IMR-90 (cell line): ENCODE measurements at regions not wholly inside any gene's neighbourhood (a gene's known extent, or its start where the extent isn't known, plus 50 kb on each side); places are given as distances from the start of the nearest gene placed in this dataset.

Source experiments
- ATAC-seq: fragments of 200-7000 bp; cut with Tn5 transposase; 2 replicates; pipeline ENCODE4 v1.9.1; 2020; ENCODE audit warnings: low read depth, mild to moderate bottlenecking, moderate library complexity
- BruUV-seq: library from RNA; stranded (reverse); fragments of 400-500 nt; replicated peaks from 2 replicates; lab custom pipeline; 2021; lab: Mats Ljungman, UMichigan
- CTCF ChIA-PET: fragments of 300-600 bp; formaldehyde crosslinking; extraction: SDS; loops from one replicate; lab custom pipeline; 2021; ENCODE audit warnings: antibody characterized with exemption; lab: Yijun Ruan, JAX
- POLR2A ChIA-PET: fragments of 300-600 bp; sonication (Branson Sonifier 250); formaldehyde crosslinking; loops from one replicate; lab custom pipeline; 2022; ENCODE audit warnings: antibody characterized with exemption; ENCODE audit not compliant: unreplicated experiment; lab: Charles Lee
- DNase-seq: peaks from one replicate; pipeline ENCODE4 v3.0.0; 2013
- H2AFZ ChIP-seq: replicated peaks from 2 replicates; pipeline ENCODE3; 2013; ENCODE audit warnings: low read length, mild to moderate bottlenecking; ENCODE audit not compliant: poor library complexity
- H2AK5ac ChIP-seq: 2 replicates; pipeline ENCODE4 v1.6.1; 2013; ENCODE audit warnings: low read depth, low read length, inconsistent platforms
- H2AK9ac ChIP-seq: replicated peaks from 2 replicates; pipeline ENCODE3; 2013; ENCODE audit warnings: mild to moderate bottlenecking, low read depth, low read length, moderate library complexity; ENCODE audit not compliant: poor library complexity
- H2BK120ac ChIP-seq: 2 replicates; pipeline ENCODE4 v1.6.1; 2013; ENCODE audit warnings: low read depth, low read length, inconsistent platforms
- H2BK15ac ChIP-seq: 3 replicates; pipeline ENCODE4 v1.6.1; 2013; ENCODE audit warnings: low read depth, low read length, inconsistent platforms
- H2BK20ac ChIP-seq: 2 replicates; pipeline ENCODE4 v1.6.1; 2013; ENCODE audit warnings: low read depth, mild to moderate bottlenecking, inconsistent platforms, low read length, moderate library complexity
- H2BK5ac ChIP-seq: 2 replicates; pipeline ENCODE4 v1.6.1; 2013; ENCODE audit warnings: mild to moderate bottlenecking, low read depth, low read length, inconsistent platforms; ENCODE audit not compliant: poor library complexity, severe bottlenecking
- H3K14ac ChIP-seq: replicated peaks from 2 replicates; pipeline ENCODE4 v1.6.1; 2013; ENCODE audit warnings: low read depth, low read length, inconsistent platforms
- H3K18ac ChIP-seq: 2 replicates; pipeline ENCODE4 v1.6.1; 2013; ENCODE audit warnings: low read depth, low read length, control low read depth
- H3K23ac ChIP-seq: 2 replicates; pipeline ENCODE4 v1.6.1; 2013; ENCODE audit warnings: low read depth, low read length, inconsistent platforms
- H3K27ac ChIP-seq: 2 replicates; pipeline ENCODE4 v1.5.1; 2013; ENCODE audit warnings: mild to moderate bottlenecking, control low read depth, low read length; ENCODE audit not compliant: insufficient read depth
- H3K27me3 ChIP-seq: 2 replicates; pipeline ENCODE4 v1.6.1; 2013; ENCODE audit warnings: low read length; ENCODE audit not compliant: control insufficient read depth, insufficient read depth
- H3K36me3 ChIP-seq: 2 replicates; pipeline ENCODE4 v1.6.1; 2013; ENCODE audit warnings: low read length, mixed read lengths; ENCODE audit not compliant: control insufficient read depth, insufficient read depth
- H3K4ac ChIP-seq: 2 replicates; pipeline ENCODE4 v1.6.1; 2013; ENCODE audit warnings: low read depth, low read length, inconsistent platforms
- H3K4me1 ChIP-seq: 2 replicates; pipeline ENCODE4 v1.6.1; 2013; ENCODE audit warnings: low read length, mixed read lengths; ENCODE audit not compliant: control insufficient read depth, insufficient read depth
- H3K4me2 ChIP-seq: 2 replicates; pipeline ENCODE4 v1.6.1; 2013; ENCODE audit warnings: low read depth, mild to moderate bottlenecking, control low read depth, low read length, moderate library complexity
- H3K4me3 ChIP-seq: 2 replicates; pipeline ENCODE4 v1.5.1; 2013; ENCODE audit warnings: low read depth, mild to moderate bottlenecking, control low read depth, low read length, moderate library complexity; ENCODE audit not compliant: insufficient read depth
- H3K56ac ChIP-seq: 2 replicates; pipeline ENCODE4 v1.6.1; 2013; ENCODE audit warnings: low read length, inconsistent platforms; ENCODE audit not compliant: insufficient read depth; ENCODE audit errors: extremely low read depth
- H3K79me1 ChIP-seq, 2 experiments: 2 replicates each; pipeline ENCODE4 v1.6.1; 2013; ENCODE audit warnings: low read length in 2 of 2, inconsistent platforms in 1 of 2, low read depth in 1 of 2
- H3K9ac ChIP-seq: 2 replicates; pipeline ENCODE4 v1.6.1; 2013; ENCODE audit warnings: low read depth, low read length, control low read depth
- H3K9me1 ChIP-seq: 2 replicates; pipeline ENCODE4 v1.6.1; 2013; ENCODE audit warnings: low read length, inconsistent platforms; ENCODE audit not compliant: insufficient read depth
- H3K9me3 ChIP-seq: 2 replicates; pipeline ENCODE4 v1.6.1; 2013; ENCODE audit warnings: low read length; ENCODE audit not compliant: control insufficient read depth, insufficient read depth
- H4K20me1 ChIP-seq: 2 replicates; pipeline ENCODE4 v1.6.1; 2013; ENCODE audit warnings: low read length, inconsistent platforms; ENCODE audit not compliant: insufficient read depth
- H4K5ac ChIP-seq: 2 replicates; pipeline ENCODE4 v1.6.1; 2013; ENCODE audit warnings: mild to moderate bottlenecking, low read depth, low read length, control low read depth
- H4K8ac ChIP-seq, 2 experiments: 2 replicates each; pipeline ENCODE4 v1.6.1; 2013; ENCODE audit warnings: low read depth in 2 of 2, low read length in 2 of 2, control low read depth in 1 of 2, inconsistent platforms in 1 of 2
- H4K91ac ChIP-seq: 2 replicates; pipeline ENCODE4 v1.6.1; 2013; ENCODE audit warnings: low read depth, low read length, inconsistent platforms; ENCODE audit not compliant: insufficient read depth
- BHLHE40 ChIP-seq: fragments of 150-350 bp; IDR thresholded peaks from 2 replicates; pipeline ENCODE4 v1.6.1; 2016; ENCODE audit warnings: mild to moderate bottlenecking, low read depth, low read length
- CEBPB ChIP-seq: IDR thresholded peaks from 2 replicates; pipeline ENCODE4 v1.6.1; 2012; ENCODE audit warnings: low read depth, low read length, improper control_type of control experiment
- CHD1 ChIP-seq: IDR thresholded peaks from 2 replicates; pipeline ENCODE4 v1.6.1; 2012; ENCODE audit warnings: low read depth, low read length, improper control_type of control experiment
- FOS ChIP-seq: fragments of 150-350 bp; IDR thresholded peaks from 2 replicates; pipeline ENCODE4 v1.6.1; 2016; ENCODE audit warnings: low read depth, low read length
- MAFK ChIP-seq: IDR thresholded peaks from 2 replicates; pipeline ENCODE4 v1.6.1; 2012; ENCODE audit warnings: low read depth, low read length, improper control_type of control experiment
- MXI1 ChIP-seq: IDR thresholded peaks from 2 replicates; pipeline ENCODE4 v1.6.1; 2012; ENCODE audit warnings: low read depth, mild to moderate bottlenecking, low read length, moderate library complexity, borderline replicate concordance
- NFE2L2 ChIP-seq: fragments of 150-350 bp; IDR thresholded peaks from 2 replicates; pipeline ENCODE4 v1.6.1; 2016; ENCODE audit warnings: low read depth, mild to moderate bottlenecking, low read length
- POLR2A ChIP-seq: IDR thresholded peaks from 2 replicates; pipeline ENCODE4 v1.6.1; 2012; ENCODE audit warnings: mild to moderate bottlenecking, low read depth, low read length
- RCOR1 ChIP-seq: IDR thresholded peaks from 2 replicates; pipeline ENCODE4 v1.6.1; 2012; ENCODE audit warnings: mild to moderate bottlenecking, low read length, improper control_type of control experiment; ENCODE audit not compliant: insufficient replicate concordance
- RFX5 ChIP-seq: IDR thresholded peaks from 2 replicates; pipeline ENCODE4 v1.8.0; 2012; ENCODE audit warnings: low read depth, mild to moderate bottlenecking, low read length, moderate library complexity
- SMC3 ChIP-seq: fragments of 150-350 bp; IDR thresholded peaks from 2 replicates; pipeline ENCODE4 v1.6.1; 2016; ENCODE audit warnings: low read depth, mild to moderate bottlenecking, antibody characterized with exemption, low read length, moderate library complexity
- WGBS, 2 experiments: methylation state at CpG; one replicate each; pipeline versions ENCODE4 v1.1.5 to v1.1.7; 2013; ENCODE audit warnings: missing lambda C conversion rate in 2 of 2; ENCODE audit not compliant: insufficient read length in 1 of 2; ENCODE audit errors: extremely low coverage in 2 of 2; 5-methylcytosine and 5-hydroxymethylcytosine counted together
- dilution Hi-C: fragments of 300-500 bp; cut with HindIII; formaldehyde crosslinking; loops from one replicate; pipeline ENCODE4 v1.14.3; 2018; ENCODE audit warnings: low sequenced_read_pairs; ENCODE audit not compliant: unreplicated experiment
- in situ Hi-C: fragments of 300-500 bp; cut with MboI; formaldehyde crosslinking; loops from 3 replicates; pipeline ENCODE4 v1.14.3; 2019; ENCODE audit warnings: low sequenced_read_pairs, inconsistent platforms, mixed read lengths
- intact Hi-C: fragments of 100-400 bp; cut with micrococcal nuclease; formaldehyde crosslinking; loops from 2 replicates; pipeline ENCODE4 v1.10.0; 2022
- TF ChIP-seq, protein P1 (sequence below): fragments of 150-350 bp; IDR thresholded peaks from 2 replicates; pipeline ENCODE4 v1.6.1; 2017; ENCODE audit warnings: mild to moderate bottlenecking, antibody characterized with exemption, low read length, low read depth
- TF ChIP-seq, protein P2 (sequence below): conservative IDR thresholded peaks from 2 replicates; pipeline ENCODE4 v1.5.1; 2012; ENCODE audit warnings: mild to moderate bottlenecking, low read depth, low read length, improper control_type of control experiment
- TF ChIP-seq, protein P3 (sequence below): fragments of 150-350 bp; IDR thresholded peaks from 2 replicates; pipeline ENCODE4 v1.6.1; 2016; ENCODE audit warnings: low read depth, mild to moderate bottlenecking, low read length, moderate library complexity, borderline replicate concordance

DNA sequence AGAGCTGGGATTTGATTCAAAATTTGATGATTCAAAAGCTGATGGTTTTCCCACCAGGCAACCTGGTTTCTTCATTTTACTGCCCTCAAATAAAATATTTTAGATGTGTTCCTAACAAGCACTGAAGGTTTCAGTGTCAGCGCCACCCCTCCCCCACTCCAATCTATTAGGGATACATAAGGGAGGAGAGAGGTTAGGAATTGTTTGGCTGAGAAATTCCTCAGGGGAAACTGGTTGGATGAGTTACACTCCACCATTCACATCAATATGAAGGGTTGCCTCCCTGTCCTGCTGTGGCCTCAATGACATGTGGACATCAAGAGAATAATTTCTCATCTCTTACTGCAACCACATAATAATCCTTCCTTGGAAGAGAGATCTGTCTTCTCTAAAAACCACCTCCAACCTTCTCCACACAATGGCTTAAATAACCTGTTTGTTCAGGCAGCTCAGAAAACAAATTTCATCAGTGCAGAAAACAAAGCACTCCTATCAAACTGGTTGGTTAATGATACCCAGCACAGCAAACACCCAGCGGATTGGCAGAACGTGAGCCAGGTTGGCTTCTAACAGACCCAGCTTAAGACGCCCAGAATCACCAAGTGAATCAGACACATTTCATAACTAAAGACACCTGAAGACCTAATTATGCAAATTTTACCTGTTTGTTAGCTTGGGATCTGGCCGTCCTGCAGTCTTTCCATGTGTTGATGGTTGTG, 136.0 kb upstream of the SGK1 start (continued):
- no peak for TF ChIP-seq BHLHE40

DNA sequence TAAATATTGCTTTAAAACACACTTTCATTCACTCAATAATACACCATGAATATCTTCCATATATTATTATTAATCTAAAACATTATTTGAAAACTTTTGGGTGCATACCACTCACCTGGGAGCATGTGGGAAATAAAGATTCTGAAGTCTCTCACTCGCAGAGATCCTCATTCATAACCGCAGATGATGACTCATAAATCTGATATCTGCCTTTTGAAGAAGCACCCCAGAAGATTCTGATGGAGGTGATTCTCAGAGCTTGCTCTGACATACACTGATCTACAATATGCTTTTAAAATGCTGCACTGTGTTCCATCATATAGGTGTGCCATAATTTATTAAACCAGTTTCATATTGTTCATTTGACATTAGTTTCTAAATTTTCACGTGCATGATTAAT, 135.0 kb upstream of the SGK1 start:
- Histone ChIP-seq H3K36me3 (no peaks in the 10 kb centered on the region), H3K18ac (no peak overlapping the region), H4K20me1 (no peaks in the 10 kb centered on the region), H3K9me3 (no peaks in the 10 kb centered on the region), H2BK5ac (no peak overlapping the region), H4K91ac (no peak overlapping the region), H3K4me1 (peaks cover 7% of the 10 kb centered on the region), H3K23ac (no peak overlapping the region), H3K9ac (no peak overlapping the region), H3K9me1 (peaks cover 11% of the 10 kb centered on the region; the same call in 1 of the 2 replicates), H2AK9ac (no peak overlapping the region), H3K27ac (no peak overlapping the region), H2BK120ac (no peak overlapping the region), H2BK20ac (no peak overlapping the region), H3K4ac (no peak overlapping the region), H4K8ac (no peak overlapping the region), H2AFZ (no peak overlapping the region), H3K4me3 (no peak overlapping the region), H3K79me1 (no peaks in the 10 kb centered on the region), H3K56ac (no peak overlapping the region), H3K14ac (no peak overlapping the region), H2AK5ac (no peak overlapping the region), H2BK15ac (no peak overlapping the region), H3K4me2 (no peak overlapping the region), H4K5ac (no peak overlapping the region), H3K27me3 (no peaks in the 10 kb centered on the region)
- POLR2A ChIA-PET = no interaction called here
- DNase-seq = no peak
- in situ Hi-C loops = no loop called here
- no peak for ATAC-seq
- CTCF ChIA-PET = interaction anchor here (0.6 kb wide), 1 partner anchor 369 kb away, joined by 4 read pairs; no protein-coding TSS in a partner anchor
- WGBS, 2 experiments = no CpG with 5 or more reads among the region's 3 CpGs
- intact Hi-C loops = no loop called here
- dilution Hi-C loops = no loop called here
- no TSS peak for BruUV-seq
- no peak for TF ChIP-seq SMC3
- TF ChIP-seq RFX5 = no peak
- TF ChIP-seq FOS = no peak
- no peak for TF ChIP-seq MXI1
- TF ChIP-seq, protein P1, sequence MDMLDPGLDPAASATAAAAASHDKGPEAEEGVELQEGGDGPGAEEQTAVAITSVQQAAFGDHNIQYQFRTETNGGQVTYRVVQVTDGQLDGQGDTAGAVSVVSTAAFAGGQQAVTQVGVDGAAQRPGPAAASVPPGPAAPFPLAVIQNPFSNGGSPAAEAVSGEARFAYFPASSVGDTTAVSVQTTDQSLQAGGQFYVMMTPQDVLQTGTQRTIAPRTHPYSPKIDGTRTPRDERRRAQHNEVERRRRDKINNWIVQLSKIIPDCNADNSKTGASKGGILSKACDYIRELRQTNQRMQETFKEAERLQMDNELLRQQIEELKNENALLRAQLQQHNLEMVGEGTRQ = no peak
- no peak for TF ChIP-seq BHLHE40
- TF ChIP-seq, protein P2, sequence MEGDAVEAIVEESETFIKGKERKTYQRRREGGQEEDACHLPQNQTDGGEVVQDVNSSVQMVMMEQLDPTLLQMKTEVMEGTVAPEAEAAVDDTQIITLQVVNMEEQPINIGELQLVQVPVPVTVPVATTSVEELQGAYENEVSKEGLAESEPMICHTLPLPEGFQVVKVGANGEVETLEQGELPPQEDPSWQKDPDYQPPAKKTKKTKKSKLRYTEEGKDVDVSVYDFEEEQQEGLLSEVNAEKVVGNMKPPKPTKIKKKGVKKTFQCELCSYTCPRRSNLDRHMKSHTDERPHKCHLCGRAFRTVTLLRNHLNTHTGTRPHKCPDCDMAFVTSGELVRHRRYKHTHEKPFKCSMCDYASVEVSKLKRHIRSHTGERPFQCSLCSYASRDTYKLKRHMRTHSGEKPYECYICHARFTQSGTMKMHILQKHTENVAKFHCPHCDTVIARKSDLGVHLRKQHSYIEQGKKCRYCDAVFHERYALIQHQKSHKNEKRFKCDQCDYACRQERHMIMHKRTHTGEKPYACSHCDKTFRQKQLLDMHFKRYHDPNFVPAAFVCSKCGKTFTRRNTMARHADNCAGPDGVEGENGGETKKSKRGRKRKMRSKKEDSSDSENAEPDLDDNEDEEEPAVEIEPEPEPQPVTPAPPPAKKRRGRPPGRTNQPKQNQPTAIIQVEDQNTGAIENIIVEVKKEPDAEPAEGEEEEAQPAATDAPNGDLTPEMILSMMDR = no peak
- no peak for TF ChIP-seq CEBPB
- TF ChIP-seq, protein P3, sequence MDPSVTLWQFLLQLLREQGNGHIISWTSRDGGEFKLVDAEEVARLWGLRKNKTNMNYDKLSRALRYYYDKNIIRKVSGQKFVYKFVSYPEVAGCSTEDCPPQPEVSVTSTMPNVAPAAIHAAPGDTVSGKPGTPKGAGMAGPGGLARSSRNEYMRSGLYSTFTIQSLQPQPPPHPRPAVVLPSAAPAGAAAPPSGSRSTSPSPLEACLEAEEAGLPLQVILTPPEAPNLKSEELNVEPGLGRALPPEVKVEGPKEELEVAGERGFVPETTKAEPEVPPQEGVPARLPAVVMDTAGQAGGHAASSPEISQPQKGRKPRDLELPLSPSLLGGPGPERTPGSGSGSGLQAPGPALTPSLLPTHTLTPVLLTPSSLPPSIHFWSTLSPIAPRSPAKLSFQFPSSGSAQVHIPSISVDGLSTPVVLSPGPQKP = no peak
- TF ChIP-seq NFE2L2 = no peak
- TF ChIP-seq MAFK = no peak
- TF ChIP-seq CHD1 = no peak
- no peak for TF ChIP-seq RCOR1
- no peak for TF ChIP-seq POLR2A
